ENCODE measurements at regions not wholly inside any gene's neighbourhood (a gene's known extent, or its start where the extent isn't known, plus 50 kb on each side); places are given as distances from the start of the nearest gene placed in this dataset.
"Not testable (repeated sequence)": the region's sequence is repeated elsewhere in the genome, so short reads cannot be mapped to it uniquely, and the experiment has no call there.

DNA sequence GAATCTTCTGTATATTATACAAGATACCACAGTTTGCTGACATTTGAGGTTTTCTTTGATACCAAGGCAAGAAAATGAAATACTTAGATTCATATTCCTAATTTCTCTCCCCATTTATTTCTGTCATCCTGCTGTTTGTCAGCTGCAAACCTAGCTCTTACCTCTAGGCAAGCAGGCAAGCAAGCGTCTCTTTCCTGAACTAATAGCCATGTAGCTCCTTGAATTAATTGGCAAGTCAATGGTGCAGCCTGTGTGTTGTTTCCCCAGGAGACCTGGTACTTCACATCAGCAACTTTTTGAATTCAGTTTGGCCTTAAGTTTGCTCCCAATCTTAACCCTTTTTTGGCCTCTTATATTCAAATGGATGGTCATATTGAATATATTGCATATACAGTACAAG lies 573.6 kb upstream of the ARRDC3 start:
- peak; percentile 41 for DNase-seq

GRCh38 chr5:91955610-91956009 lies 572.5 kb upstream of the ARRDC3 start:
- no peak for DNase-seq

GRCh38 chr5:91954136-91954535 lies 571.0 kb upstream of the ARRDC3 start:
- DNase-seq, result no peak

DNA sequence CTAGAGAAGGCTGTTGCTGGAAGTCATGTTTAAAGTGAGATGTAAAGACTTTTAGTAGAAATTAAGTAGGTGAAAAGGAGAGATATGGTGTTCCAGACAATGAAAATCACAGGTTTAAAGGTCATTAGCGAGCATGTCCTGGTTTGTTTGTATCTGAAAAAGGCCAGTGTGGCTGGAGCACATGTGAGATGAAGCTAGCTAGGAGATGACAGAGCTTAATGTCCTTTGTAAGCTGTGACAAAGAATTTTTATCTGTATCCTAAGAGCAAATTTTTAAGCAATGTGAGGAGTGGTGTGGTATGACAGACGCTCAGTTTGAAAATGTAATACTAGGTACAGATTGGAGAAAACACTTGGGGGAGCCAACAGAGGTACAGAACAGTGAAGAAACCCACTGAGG lies 567.2 kb upstream of the ARRDC3 start:
- DNase-seq, result no peak

DNA sequence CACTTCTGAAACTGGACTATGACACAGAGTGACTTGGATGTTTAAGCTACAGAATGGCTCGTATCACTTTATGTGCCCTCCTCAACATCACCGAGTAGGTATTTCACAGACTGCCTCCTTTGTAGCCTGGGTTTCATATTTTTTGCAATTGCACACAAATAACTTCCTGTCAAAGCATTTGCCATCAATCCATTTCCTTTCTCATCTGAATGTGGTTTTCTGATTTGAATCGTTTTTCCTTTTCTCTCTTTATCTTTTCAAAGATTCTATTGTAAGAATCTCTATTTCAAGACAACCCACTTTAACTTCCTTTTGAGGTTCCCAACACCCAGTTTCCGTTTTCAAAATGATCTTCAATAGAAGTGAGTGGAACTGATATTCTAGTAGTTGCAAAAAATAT lies 563.8 kb upstream of the ARRDC3 start:
- no peak for DNase-seq

- DNase-seq, result no peak
Observed at GRCh38 chr5:91941588-91941987, 558.5 kb upstream of the ARRDC3 start.

DNA sequence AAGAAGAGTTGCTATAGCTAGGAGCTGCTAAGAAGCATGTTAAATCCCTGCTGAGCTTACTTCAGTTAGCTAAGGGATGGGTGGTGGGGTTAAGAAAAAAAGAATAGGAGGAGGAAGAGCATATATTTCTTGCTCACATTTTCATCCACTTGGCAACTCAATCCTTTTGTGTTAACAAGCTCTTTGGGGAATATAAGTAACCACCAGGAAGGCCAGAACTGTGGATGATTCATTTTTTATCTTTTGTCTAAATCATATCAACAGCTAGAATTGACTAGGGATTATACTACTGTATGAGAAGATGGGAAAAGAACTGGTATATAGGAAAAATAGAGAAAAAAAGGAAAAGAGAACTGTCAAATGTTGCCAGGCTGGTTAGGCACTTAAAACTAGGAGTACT lies 555.3 kb upstream of the ARRDC3 start:
- no peak for DNase-seq

DNA sequence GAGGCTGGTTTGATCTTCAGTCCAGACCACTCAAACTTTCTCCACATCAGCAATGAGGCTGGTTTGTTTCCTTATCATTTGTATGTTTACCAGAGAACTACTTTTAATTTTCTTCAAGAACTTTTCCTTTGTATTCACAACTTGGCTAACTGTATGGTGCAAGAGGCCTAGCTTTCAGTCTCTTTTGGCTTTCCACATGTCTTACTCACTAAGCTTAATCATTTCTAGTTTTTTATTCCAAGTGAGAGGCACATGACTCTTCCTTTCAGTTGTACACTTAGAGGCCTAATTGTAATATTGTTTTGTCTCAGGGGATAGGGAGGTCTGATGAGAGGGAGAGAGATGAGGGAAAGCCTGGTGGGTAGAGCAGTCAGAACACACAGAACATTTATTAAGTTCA lies 554.0 kb upstream of the ARRDC3 start:
- DNase-seq, result no peak

GRCh38 chr5:91929522-91929817 lies 546.4 kb upstream of the ARRDC3 start:
- no peak for DNase-seq

DNA sequence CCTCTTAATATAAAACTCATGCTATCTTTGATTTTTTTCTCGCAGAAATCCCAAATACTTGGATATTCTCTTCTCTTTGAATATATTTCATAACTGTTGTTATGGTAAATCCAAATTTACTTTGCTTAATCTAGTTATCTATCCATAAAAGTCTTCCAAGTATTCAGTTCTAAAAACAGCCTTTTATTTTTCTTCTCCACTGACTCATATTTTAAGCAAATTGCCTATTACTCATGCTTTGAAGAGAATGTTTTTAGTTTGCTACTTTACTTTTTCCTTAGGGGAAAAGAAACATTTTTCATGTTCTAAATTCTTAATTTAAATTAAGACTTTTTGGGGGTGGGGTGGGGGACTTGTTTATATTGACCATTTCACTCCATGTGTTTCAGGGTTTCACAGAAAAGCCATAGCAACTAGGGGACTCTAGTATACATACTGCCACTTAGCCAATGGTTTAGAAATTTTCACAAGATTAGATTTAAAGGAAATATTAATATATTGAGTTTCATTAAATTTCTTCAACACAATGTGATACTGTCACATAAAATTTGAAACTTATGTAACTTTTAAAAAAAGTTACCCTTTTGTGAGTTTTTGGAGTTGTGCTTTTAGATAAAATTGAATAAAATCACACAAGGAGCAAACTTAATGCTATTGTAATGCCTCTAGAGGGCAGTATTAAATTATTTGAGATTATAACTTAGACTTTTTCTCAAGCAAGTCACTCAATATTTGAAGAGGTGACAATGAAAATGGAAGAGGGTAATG lies 545.8 kb upstream of the ARRDC3 start:
- DNase-seq, result peak; percentile 60

DNA sequence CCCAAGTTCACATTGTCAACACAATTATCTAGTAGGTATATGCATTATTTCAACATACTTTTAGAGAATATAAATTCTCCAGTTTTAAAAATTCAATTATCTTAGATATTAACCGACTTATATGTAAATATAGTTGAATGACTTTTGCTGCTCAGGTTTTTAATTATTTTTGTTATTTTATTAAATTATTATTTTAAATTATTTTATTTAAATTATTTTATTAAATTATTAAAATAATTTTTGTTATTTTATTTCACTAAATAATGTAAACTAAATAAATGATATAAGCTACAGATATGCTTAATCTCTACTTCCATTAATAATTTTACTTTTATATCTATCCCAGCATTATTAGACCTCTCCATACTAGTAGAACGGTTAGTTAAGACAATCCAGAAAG lies 544.3 kb upstream of the ARRDC3 start:
- no peak for DNase-seq

GRCh38 chr5:91925249-91925648 lies 542.1 kb upstream of the ARRDC3 start:
- DNase-seq, result no peak

- DNase-seq, result not testable (repeated sequence)
Observed at GRCh38 chr5:91917037-91917814, 534.1 kb upstream of the ARRDC3 start.

DNA sequence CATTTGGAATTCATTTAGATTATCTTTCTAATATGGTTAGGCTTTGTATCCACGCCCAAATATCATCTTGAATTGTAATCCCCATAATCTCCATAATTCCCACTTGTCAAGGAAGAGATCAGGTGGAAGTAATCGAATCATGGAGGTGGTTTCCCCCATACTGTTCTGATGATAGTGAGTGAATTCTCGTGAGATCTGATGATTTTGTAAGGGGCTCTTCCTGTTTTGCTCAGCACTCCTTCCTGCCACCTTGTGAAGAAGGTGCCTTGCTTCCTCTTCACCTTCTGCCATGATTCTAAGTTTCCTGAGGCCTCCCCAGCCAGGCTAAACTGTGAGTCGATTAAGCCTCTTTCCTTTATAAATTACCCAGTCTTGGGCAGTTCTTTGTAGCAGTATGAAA lies 527.5 kb upstream of the ARRDC3 start:
- DNase-seq, result no peak

GRCh38 chr5:91910247-91910646 lies 527.1 kb upstream of the ARRDC3 start:
- no peak for DNase-seq

- no peak for DNase-seq
Observed at GRCh38 chr5:91906494-91906893, 523.4 kb upstream of the ARRDC3 start.

DNA sequence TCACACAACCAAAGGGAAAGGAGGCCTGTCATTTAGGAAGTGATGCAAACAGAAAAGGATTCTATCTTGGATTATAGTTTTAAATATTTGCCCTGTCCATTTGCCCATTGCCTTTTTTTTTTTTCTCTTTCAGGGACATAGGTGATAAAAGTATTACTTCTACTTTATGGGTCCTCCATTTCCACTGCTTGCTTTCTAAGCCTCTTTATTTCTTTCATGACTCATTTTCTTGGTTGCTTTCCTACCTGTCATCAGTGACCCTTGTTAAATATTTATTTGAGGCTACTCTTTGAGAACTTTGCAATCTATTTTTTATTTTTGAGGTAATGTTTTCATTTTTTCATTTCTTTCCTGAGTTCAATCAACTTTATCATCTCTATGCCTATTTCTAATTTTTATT lies 522.9 kb upstream of the ARRDC3 start:
- no peak for DNase-seq

DNA sequence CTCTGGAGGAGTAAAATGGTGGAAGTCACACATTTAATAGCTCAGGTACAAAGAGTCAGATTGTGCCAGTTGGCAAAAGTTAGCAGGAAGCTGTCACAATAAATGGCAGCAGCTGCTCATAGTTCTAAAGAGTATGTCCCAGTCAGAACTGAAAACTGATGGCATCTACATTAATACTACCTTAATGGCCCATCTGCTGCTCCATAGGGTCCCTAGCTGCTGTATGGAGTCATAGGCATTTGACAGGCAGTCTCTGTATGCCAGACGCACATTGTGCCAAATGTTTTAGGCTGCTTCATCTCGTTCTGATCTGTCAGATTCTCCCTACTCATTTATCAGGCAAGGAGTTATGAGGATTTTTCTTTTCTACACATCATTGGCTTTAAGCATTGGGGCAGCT lies 515.8 kb upstream of the ARRDC3 start:
- peak; percentile 27 for DNase-seq

GRCh38 chr5:91898019-91898418 lies 514.9 kb upstream of the ARRDC3 start:
- DNase-seq, result peak; percentile 20

DNA sequence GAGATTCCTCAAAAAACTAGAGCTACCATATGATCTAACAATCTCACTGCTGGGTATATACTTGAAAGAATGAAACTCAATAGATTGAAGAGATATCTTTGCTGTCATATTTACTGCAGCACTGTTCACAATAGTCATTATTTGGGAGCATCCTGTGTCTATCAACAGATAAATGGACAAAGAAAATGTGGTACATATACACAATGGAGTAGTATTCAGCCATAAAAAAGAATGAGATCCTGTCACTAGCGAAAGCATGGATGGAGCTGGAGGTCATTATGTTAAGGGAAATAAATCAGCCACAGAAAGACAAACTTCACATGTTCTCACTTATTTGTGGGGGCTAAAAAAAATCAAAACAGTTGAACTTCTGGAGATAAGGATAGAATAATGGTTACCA lies 505.7 kb upstream of the ARRDC3 start:
- no peak for DNase-seq

GRCh38 chr5:91885291-91886265 lies 502.5 kb upstream of the ARRDC3 start:
- DNase-seq, result peak; percentile 56

- no peak for DNase-seq
Observed at GRCh38 chr5:91884036-91884435, 500.9 kb upstream of the ARRDC3 start.

DNA sequence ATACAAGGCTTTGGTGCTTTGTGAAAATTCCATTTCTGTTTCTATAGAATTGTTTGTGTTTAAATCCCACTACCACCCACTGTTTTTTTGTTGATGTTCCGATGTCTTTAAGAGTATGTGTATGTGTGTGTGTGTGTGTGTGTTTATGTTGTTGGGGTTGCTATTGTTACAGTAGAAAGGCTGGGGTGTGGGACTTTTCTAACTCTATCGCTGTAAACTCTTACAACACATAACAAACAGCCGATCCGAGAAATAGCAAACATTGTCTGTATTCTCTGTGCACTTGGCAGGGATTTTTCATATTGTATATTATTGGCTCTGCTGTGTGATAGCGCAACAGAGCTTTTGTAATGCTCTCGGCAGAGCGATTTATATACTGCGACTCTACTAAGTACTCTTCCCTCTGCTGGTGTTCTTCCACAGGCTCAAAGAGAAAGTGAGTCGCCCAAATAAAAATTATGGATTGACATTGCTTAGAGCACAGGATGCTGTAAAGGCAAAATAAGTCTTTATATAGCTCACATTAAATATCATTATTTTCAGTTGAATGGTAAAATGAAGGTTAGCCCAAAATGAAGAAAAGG lies 492.2 kb upstream of the ARRDC3 start:
- DNase-seq, result no peak
